ENCODE measurements at regions not wholly inside any gene's neighbourhood (a gene's known extent, or its start where the extent isn't known, plus 50 kb on each side); places are given as distances from the start of the nearest gene placed in this dataset.

- intact Hi-C loops (cut with micrococcal nuclease), result no loop called here
- Mint-ChIP-seq H3K4me3 (no peak overlapping the region), H3K9me3 (ENCODE audit: insufficient read depth) (no peaks in the 10 kb centered on the region), H3K4me1 (peaks cover 29% of the 10 kb centered on the region), H3K27me3 (no peaks in the 10 kb centered on the region), H3K27ac (no peak overlapping the region)
- no peak overlapping the region for H3K4me2 ChIP-seq (replicated peaks; ENCODE audit: low read depth, low read length, poor library complexity, severe bottlenecking)
- no peaks in the 10 kb centered on the region for H3K27me3 ChIP-seq (replicated peaks in 1 of 4; ENCODE audit: control extremely low read depth in 1 of 4, control insufficient read depth in 3 of 4, insufficient read depth in 4 of 4, low read length in 3 of 4)
- no peak overlapping the region for H3K9ac ChIP-seq (ENCODE audit: low read length)
- H3K27ac ChIP-seq (ENCODE audit: low read length in 2 of 2), result no peak overlapping the region
- WGBS (ENCODE audit: insufficient coverage), result 100% methylated on average over 1 of the region's 3 CpGs
- H4K20me1 ChIP-seq (ENCODE audit: control insufficient read depth, insufficient read depth, low read length, poor library complexity, severe bottlenecking), result no peaks in the 10 kb centered on the region
- H3K4me1 ChIP-seq (ENCODE audit: control insufficient read depth in 2 of 2, insufficient read depth in 2 of 2, low read length in 2 of 2), result peaks cover 9 to 13% of the 10 kb centered on the region in 2 donors
- no peaks in the 10 kb centered on the region for H3K9me3 ChIP-seq (ENCODE audit: control extremely low read depth in 1 of 3, control insufficient read depth in 2 of 3, insufficient read depth in 1 of 3, low read length in 2 of 3)
- DNase-seq (no peak), ATAC-seq (ENCODE audit: low read depth) (no peak)
- TF ChIP-seq, protein P1, sequence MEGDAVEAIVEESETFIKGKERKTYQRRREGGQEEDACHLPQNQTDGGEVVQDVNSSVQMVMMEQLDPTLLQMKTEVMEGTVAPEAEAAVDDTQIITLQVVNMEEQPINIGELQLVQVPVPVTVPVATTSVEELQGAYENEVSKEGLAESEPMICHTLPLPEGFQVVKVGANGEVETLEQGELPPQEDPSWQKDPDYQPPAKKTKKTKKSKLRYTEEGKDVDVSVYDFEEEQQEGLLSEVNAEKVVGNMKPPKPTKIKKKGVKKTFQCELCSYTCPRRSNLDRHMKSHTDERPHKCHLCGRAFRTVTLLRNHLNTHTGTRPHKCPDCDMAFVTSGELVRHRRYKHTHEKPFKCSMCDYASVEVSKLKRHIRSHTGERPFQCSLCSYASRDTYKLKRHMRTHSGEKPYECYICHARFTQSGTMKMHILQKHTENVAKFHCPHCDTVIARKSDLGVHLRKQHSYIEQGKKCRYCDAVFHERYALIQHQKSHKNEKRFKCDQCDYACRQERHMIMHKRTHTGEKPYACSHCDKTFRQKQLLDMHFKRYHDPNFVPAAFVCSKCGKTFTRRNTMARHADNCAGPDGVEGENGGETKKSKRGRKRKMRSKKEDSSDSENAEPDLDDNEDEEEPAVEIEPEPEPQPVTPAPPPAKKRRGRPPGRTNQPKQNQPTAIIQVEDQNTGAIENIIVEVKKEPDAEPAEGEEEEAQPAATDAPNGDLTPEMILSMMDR (IDR thresholded peaks at IDR 0.05), result no peak
- TF ChIP-seq EZH2 (IDR thresholded peaks at IDR 0.05; ENCODE audit: borderline replicate concordance, insufficient read depth, low read depth, low read length, poor library complexity, severe bottlenecking), result no peak
- H3K79me2 ChIP-seq (ENCODE audit: control insufficient read depth, insufficient read depth, low read length), result no peaks in the 10 kb centered on the region
- H3K4me3 ChIP-seq (ENCODE audit: control extremely low read depth in 1 of 5, extremely low read depth in 1 of 5, insufficient read depth in 1 of 5, low read depth in 2 of 5, low read length in 4 of 5), result no peak overlapping the region
- ChIA-PET CTCF (interaction anchor here (0.9 to 4.2 kb wide), 11 partner anchors 8 to 209 kb away, joined by 3 to 49 read pairs (median 20); partner anchors contain the start of gene TNFAIP3), POLR2A (no interaction called here)
- no peaks in the 10 kb centered on the region for H3K36me3 ChIP-seq (replicated peaks in 1 of 2; ENCODE audit: control extremely low read depth in 1 of 2, control insufficient read depth in 1 of 2, extremely low read depth in 1 of 2, insufficient read depth in 2 of 2, low read length in 1 of 2)
- H2AFZ ChIP-seq (ENCODE audit: insufficient read depth, low read depth, low read length, poor library complexity, severe bottlenecking), result no peak overlapping the region
Observed at GRCh38 chr6:137798261-137798660, 68.8 kb upstream of the TNFAIP3 start.

DNA sequence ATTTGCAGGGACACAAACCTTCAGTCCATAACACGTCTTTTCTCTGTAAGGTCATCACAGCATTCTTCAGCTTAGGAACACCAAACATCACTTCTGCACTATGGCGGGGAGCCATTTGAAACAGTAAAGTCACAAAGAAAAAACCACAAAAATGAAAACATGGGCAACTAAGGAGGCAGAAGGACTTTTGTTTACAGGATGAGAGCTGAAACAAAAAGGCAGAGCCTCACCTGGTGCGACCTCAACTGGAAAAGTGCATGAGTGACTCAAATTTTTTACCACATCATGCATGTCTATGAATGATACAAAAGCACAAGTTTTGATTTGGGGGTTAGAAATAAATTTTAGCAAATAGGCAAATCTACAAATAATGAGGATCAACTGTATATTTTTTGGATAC lies 68.2 kb upstream of the TNFAIP3 start:
- no peaks in the 10 kb centered on the region for H3K36me3 ChIP-seq (replicated peaks in 1 of 2; ENCODE audit: control extremely low read depth in 1 of 2, control insufficient read depth in 1 of 2, extremely low read depth in 1 of 2, insufficient read depth in 2 of 2, low read length in 1 of 2)
- no peak overlapping the region for H3K4me3 ChIP-seq (ENCODE audit: control extremely low read depth in 1 of 5, extremely low read depth in 1 of 5, insufficient read depth in 1 of 5, low read depth in 2 of 5, low read length in 4 of 5)
- peaks cover 2% of the 10 kb centered on the region for H3K9me3 Mint-ChIP-seq (ENCODE audit: insufficient read depth)
- no peak overlapping the region for H3K27ac Mint-ChIP-seq
- ChIA-PET POLR2A (no interaction called here), CTCF (interaction anchor here (0.9 to 4.2 kb wide), 22 partner anchors 8 to 209 kb away, joined by 3 to 49 read pairs (median 8); partner anchors contain the start of gene TNFAIP3)
- H3K9me3 ChIP-seq (ENCODE audit: control extremely low read depth in 1 of 3, control insufficient read depth in 2 of 3, insufficient read depth in 1 of 3, low read length in 2 of 3), result no peaks in the 10 kb centered on the region
- no peak for ATAC-seq (ENCODE audit: low read depth)
- no peak overlapping the region for H3K4me2 ChIP-seq (replicated peaks; ENCODE audit: low read depth, low read length, poor library complexity, severe bottlenecking)
- H3K27me3 Mint-ChIP-seq, result no peaks in the 10 kb centered on the region
- intact Hi-C loops (cut with micrococcal nuclease), result no loop called here
- TF ChIP-seq EZH2 (IDR thresholded peaks at IDR 0.05; ENCODE audit: borderline replicate concordance, insufficient read depth, low read depth, low read length, poor library complexity, severe bottlenecking), result no peak
- TF ChIP-seq, protein P1 (IDR thresholded peaks at IDR 0.05), result no peak
- no peaks in the 10 kb centered on the region for H3K27me3 ChIP-seq (replicated peaks in 1 of 4; ENCODE audit: control extremely low read depth in 1 of 4, control insufficient read depth in 3 of 4, insufficient read depth in 4 of 4, low read length in 3 of 4)
- H3K4me3 Mint-ChIP-seq, result no peak overlapping the region
- no peak overlapping the region for H3K9ac ChIP-seq (ENCODE audit: low read length)
- no peaks in the 10 kb centered on the region for H4K20me1 ChIP-seq (ENCODE audit: control insufficient read depth, insufficient read depth, low read length, poor library complexity, severe bottlenecking)
- H3K79me2 ChIP-seq (ENCODE audit: control insufficient read depth, insufficient read depth, low read length), result no peaks in the 10 kb centered on the region
- peaks cover 9 to 13% of the 10 kb centered on the region in 2 donors for H3K4me1 ChIP-seq (ENCODE audit: control insufficient read depth in 2 of 2, insufficient read depth in 2 of 2, low read length in 2 of 2)
- H3K4me1 Mint-ChIP-seq, result peaks cover 27% of the 10 kb centered on the region
- H3K27ac ChIP-seq (ENCODE audit: low read length in 2 of 2), result no peak overlapping the region
- no peak for DNase-seq
- 100% methylated on average over 1 of the region's 3 CpGs for WGBS (ENCODE audit: insufficient coverage)
- no peak overlapping the region for H2AFZ ChIP-seq (ENCODE audit: insufficient read depth, low read depth, low read length, poor library complexity, severe bottlenecking)
